ENCODE measurements at regions not wholly inside any gene's neighbourhood (a gene's known extent, or its start where the extent isn't known, plus 50 kb on each side); places are given as distances from the start of the nearest gene placed in this dataset.

- Mint-ChIP-seq H3K36me3 (ENCODE audit: low read depth) (no peaks in the 10 kb centered on the region), H3K27me3 (ENCODE audit: insufficient read depth) (peaks cover 4% of the 10 kb centered on the region), H3K9me3 (peaks cover 11% of the 10 kb centered on the region), H3K27ac (peak overlapping the region; percentile 67), H3K4me3 (peak overlapping the region; percentile 47), H3K4me1 (peaks cover 53% of the 10 kb centered on the region)
- H3K4me1 ChIP-seq (ENCODE audit: control insufficient read depth, insufficient read depth, low read length): peaks cover 24% of the 10 kb centered on the region
- H3K4me3 ChIP-seq (ENCODE audit: low read length): no peak overlapping the region
- no peak overlapping the region for H3K9ac ChIP-seq (ENCODE audit: extremely low read depth, low read length, poor library complexity, severe bottlenecking)
- H3K9me3 ChIP-seq (ENCODE audit: control insufficient read depth, low read length): no peaks in the 10 kb centered on the region
- DNase-seq: peak; percentile 65
- WGBS, 2 experiments (ENCODE audit: insufficient coverage in 1 of 2, insufficient read length in 1 of 2): 42 to 67% methylated on average over 3 to 4 of the region's 4 CpGs
- TF ChIP-seq, protein P1, sequence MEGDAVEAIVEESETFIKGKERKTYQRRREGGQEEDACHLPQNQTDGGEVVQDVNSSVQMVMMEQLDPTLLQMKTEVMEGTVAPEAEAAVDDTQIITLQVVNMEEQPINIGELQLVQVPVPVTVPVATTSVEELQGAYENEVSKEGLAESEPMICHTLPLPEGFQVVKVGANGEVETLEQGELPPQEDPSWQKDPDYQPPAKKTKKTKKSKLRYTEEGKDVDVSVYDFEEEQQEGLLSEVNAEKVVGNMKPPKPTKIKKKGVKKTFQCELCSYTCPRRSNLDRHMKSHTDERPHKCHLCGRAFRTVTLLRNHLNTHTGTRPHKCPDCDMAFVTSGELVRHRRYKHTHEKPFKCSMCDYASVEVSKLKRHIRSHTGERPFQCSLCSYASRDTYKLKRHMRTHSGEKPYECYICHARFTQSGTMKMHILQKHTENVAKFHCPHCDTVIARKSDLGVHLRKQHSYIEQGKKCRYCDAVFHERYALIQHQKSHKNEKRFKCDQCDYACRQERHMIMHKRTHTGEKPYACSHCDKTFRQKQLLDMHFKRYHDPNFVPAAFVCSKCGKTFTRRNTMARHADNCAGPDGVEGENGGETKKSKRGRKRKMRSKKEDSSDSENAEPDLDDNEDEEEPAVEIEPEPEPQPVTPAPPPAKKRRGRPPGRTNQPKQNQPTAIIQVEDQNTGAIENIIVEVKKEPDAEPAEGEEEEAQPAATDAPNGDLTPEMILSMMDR (conservative IDR thresholded peaks at IDR 0.05): no peak
- no peak overlapping the region for H3K27ac ChIP-seq (ENCODE audit: low read depth, low read length)
- H3K27me3 ChIP-seq (ENCODE audit: control insufficient read depth, insufficient read depth, low read length, poor library complexity, severe bottlenecking): no peaks in the 10 kb centered on the region
- no peaks in the 10 kb centered on the region for H3K36me3 ChIP-seq (ENCODE audit: control insufficient read depth, insufficient read depth, low read length)
Observed at GRCh38 chr11:127454856-127455255, 454.3 kb upstream of the KIRREL3 start.

DNA sequence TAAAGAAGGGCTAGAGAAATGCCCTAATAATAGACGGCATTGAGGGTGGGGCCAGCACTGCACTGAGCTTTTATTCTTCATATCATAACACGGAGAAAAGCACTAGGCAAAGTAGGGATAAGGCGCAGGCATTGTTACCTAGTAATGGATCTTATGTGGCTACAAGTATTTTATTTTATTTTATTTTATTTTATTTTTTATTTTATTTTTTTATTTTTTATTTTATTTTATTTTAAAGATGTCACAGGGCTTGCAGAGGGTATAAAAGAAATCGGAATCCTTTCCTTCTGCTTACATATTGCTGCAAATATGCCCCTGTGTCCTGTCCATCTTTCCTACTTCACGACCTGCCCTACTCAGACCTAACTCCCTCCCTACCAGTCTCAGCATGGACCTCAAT is 452.0 kb upstream of the KIRREL3 start:
- Histone ChIP-seq H3K27me3 (ENCODE audit: control insufficient read depth, insufficient read depth, low read length, poor library complexity, severe bottlenecking) (no peaks in the 10 kb centered on the region), H3K4me1 (ENCODE audit: control insufficient read depth, insufficient read depth, low read length) (peaks cover 10% of the 10 kb centered on the region), H3K27ac (ENCODE audit: low read depth, low read length) (no peak overlapping the region), H3K9ac (ENCODE audit: extremely low read depth, low read length, poor library complexity, severe bottlenecking) (no peak overlapping the region), H3K36me3 (ENCODE audit: control insufficient read depth, insufficient read depth, low read length) (no peaks in the 10 kb centered on the region), H3K4me3 (ENCODE audit: low read length) (no peak overlapping the region), H3K9me3 (ENCODE audit: control insufficient read depth, low read length) (no peaks in the 10 kb centered on the region)
- TF ChIP-seq, protein P1 (conservative IDR thresholded peaks at IDR 0.05): no peak
- DNase-seq: no peak
- H3K9me3 Mint-ChIP-seq: peaks cover 13% of the 10 kb centered on the region
- H3K4me1 Mint-ChIP-seq: peaks cover 31% of the 10 kb centered on the region
- 80 to 84% methylated on average over 1 to 4 of the region's 5 CpGs for WGBS, 2 experiments (ENCODE audit: insufficient coverage in 1 of 2, insufficient read length in 1 of 2)
- H3K27ac Mint-ChIP-seq: no peak overlapping the region
- H3K4me3 Mint-ChIP-seq: no peak overlapping the region
- no peaks in the 10 kb centered on the region for H3K36me3 Mint-ChIP-seq (ENCODE audit: low read depth)
- H3K27me3 Mint-ChIP-seq (ENCODE audit: insufficient read depth): peaks cover 4% of the 10 kb centered on the region

- H3K4me3 ChIP-seq (ENCODE audit: low read length): no peak overlapping the region
- peaks cover 13% of the 10 kb centered on the region for H3K9me3 Mint-ChIP-seq
Observed at GRCh38 chr11:127451861-127452260, 451.3 kb upstream of the KIRREL3 start.

More at GRCh38 chr11:127451861-127452260, 451.3 kb upstream of the KIRREL3 start:
- TF ChIP-seq, protein P1 (conservative IDR thresholded peaks at IDR 0.05): no peak
- Mint-ChIP-seq H3K4me3 (no peak overlapping the region), H3K36me3 (ENCODE audit: low read depth) (no peaks in the 10 kb centered on the region), H3K4me1 (peaks cover 31% of the 10 kb centered on the region), H3K27me3 (ENCODE audit: insufficient read depth) (peaks cover 4% of the 10 kb centered on the region), H3K27ac (no peak overlapping the region)
- no peaks in the 10 kb centered on the region for H3K9me3 ChIP-seq (ENCODE audit: control insufficient read depth, low read length)
- no peaks in the 10 kb centered on the region for H3K27me3 ChIP-seq (ENCODE audit: control insufficient read depth, insufficient read depth, low read length, poor library complexity, severe bottlenecking)
- H3K4me1 ChIP-seq (ENCODE audit: control insufficient read depth, insufficient read depth, low read length): peaks cover 3% of the 10 kb centered on the region
- H3K9ac ChIP-seq (ENCODE audit: extremely low read depth, low read length, poor library complexity, severe bottlenecking): no peak overlapping the region
- no peak for DNase-seq
- 94% methylated on average over 9 of the region's 9 CpGs for WGBS, 2 experiments (ENCODE audit: insufficient coverage in 1 of 2, insufficient read length in 1 of 2)
- no peak overlapping the region for H3K27ac ChIP-seq (ENCODE audit: low read depth, low read length)
- no peaks in the 10 kb centered on the region for H3K36me3 ChIP-seq (ENCODE audit: control insufficient read depth, insufficient read depth, low read length)
